OCI-LY7 (cell line): ENCODE measurements at regions not wholly inside any gene's neighbourhood (a gene's known extent, or its start where the extent isn't known, plus 50 kb on each side); places are given as distances from the start of the nearest gene placed in this dataset.

Source experiments
- BruUV-seq: library from RNA; stranded (reverse); fragments of 400-500 nt; replicated peaks from 2 replicates; lab custom pipeline; 2021; lab: Mats Ljungman, UMichigan
- CTCF ChIA-PET: fragments of 300-600 bp; sonication (Branson Sonifier 250); formaldehyde crosslinking; loops from one replicate; lab custom pipeline; 2022; ENCODE audit warnings: antibody characterized with exemption; ENCODE audit not compliant: unreplicated experiment; lab: Charles Lee
- POLR2A ChIA-PET: fragments of 300-600 bp; sonication (Branson Sonifier 250); formaldehyde crosslinking; loops from one replicate; lab custom pipeline; 2022; ENCODE audit warnings: antibody characterized with exemption; lab: Charles Lee
- DNase-seq: peaks from one replicate; pipeline ENCODE4 v3.0.0-alpha.2; 2015; ENCODE audit warnings: low spot score
- H2AFZ ChIP-seq: fragments of 200-600 bp; sonication (generic), shearing (Covaris generic); 2 replicates; pipeline ENCODE4 v1.6.1; 2014; ENCODE audit warnings: mild to moderate bottlenecking, antibody characterized with exemption, low read length, moderate library complexity
- H3K27ac ChIP-seq: fragments of 200-600 bp; sonication (generic); 2 replicates; pipeline ENCODE4 v1.5.1; 2014; ENCODE audit warnings: mixed run types, low read depth, mild to moderate bottlenecking, moderate library complexity, low read length, inconsistent platforms; ENCODE audit not compliant: poor library complexity, severe bottlenecking
- H3K36me3 ChIP-seq: fragments of 200-600 bp; sonication (generic); 2 replicates; pipeline ENCODE4 v1.6.1; 2014; ENCODE audit warnings: mild to moderate bottlenecking, antibody characterized with exemption, low read length, moderate library complexity, mixed read lengths; ENCODE audit not compliant: insufficient read depth
- H3K4me1 ChIP-seq: fragments of 200-600 bp; sonication (generic); 2 replicates; pipeline ENCODE4 v1.5.1; 2014; ENCODE audit warnings: mild to moderate bottlenecking, low read length; ENCODE audit not compliant: insufficient read depth, poor library complexity, severe bottlenecking
- H3K4me2 ChIP-seq: fragments of 200-600 bp; sonication (generic); 2 replicates; pipeline ENCODE4 v1.6.1; 2014; ENCODE audit warnings: mild to moderate bottlenecking, low read length
- H3K4me3 ChIP-seq: fragments of 200-600 bp; sonication (generic); 2 replicates; pipeline ENCODE4 v1.5.1; 2014; ENCODE audit warnings: mild to moderate bottlenecking, low read depth, low read length; ENCODE audit not compliant: poor library complexity, severe bottlenecking
- H3K79me2 ChIP-seq: fragments of 200-600 bp; sonication (generic); 2 replicates; pipeline ENCODE4 v1.6.1; 2016; ENCODE audit warnings: low read depth, mild to moderate bottlenecking, low read length, moderate library complexity, mixed read lengths; ENCODE audit not compliant: insufficient read depth
- H3K9me2 ChIP-seq: fragments of 200-600 bp; sonication (generic); 2 replicates; pipeline ENCODE4 v1.6.1; 2016; ENCODE audit warnings: mild to moderate bottlenecking, low read length, mixed read lengths; ENCODE audit not compliant: insufficient read depth
- H3K9me3 ChIP-seq: fragments of 200-600 bp; sonication (generic); 2 replicates; pipeline ENCODE4 v1.6.1; 2014; ENCODE audit warnings: mild to moderate bottlenecking, mixed run types, low read length, mixed read lengths
- H4K20me1 ChIP-seq: fragments of 200-600 bp; sonication (generic); 2 replicates; pipeline ENCODE4 v1.6.1; 2014; ENCODE audit warnings: mild to moderate bottlenecking, antibody characterized with exemption, low read length, moderate library complexity, mixed read lengths; ENCODE audit not compliant: insufficient read depth
- CTCF ChIP-seq: fragments of 200-600 bp; sonication (generic); conservative IDR thresholded peaks from 2 replicates; pipeline ENCODE4 v1.5.1; 2014; ENCODE audit warnings: mild to moderate bottlenecking, antibody characterized with exemption, low read length, moderate library complexity, mixed read lengths
- EZH2phosphoT487 ChIP-seq: fragments of 200-600 bp; sonication (generic); IDR thresholded peaks from 2 replicates; pipeline ENCODE4 v1.6.1; 2018; ENCODE audit warnings: low read depth, borderline replicate concordance, mild to moderate bottlenecking, mixed run types, antibody characterized with exemption, low read length, moderate library complexity, mixed read lengths
- intact Hi-C: fragments of 100-400 bp; cut with micrococcal nuclease; formaldehyde crosslinking; loops from one replicate; pipeline ENCODE4 v1.10.0; 2022; ENCODE audit not compliant: unreplicated experiment

- ChIA-PET CTCF (no interaction called here), POLR2A (no interaction called here)
- intact Hi-C loops = no loop called here
- no peak overlapping the region for H2AFZ ChIP-seq
- no peak overlapping the region for H3K4me2 ChIP-seq
- no peak for DNase-seq
- no peaks in the 10 kb centered on the region for H3K9me3 ChIP-seq
- no peaks in the 10 kb centered on the region for H3K9me2 ChIP-seq
- no peak overlapping the region for H3K27ac ChIP-seq
- BruUV-seq = no TSS peak
- H3K4me3 ChIP-seq = no peak overlapping the region
- H4K20me1 ChIP-seq = no peaks in the 10 kb centered on the region
- H3K36me3 ChIP-seq = no peaks in the 10 kb centered on the region
- H3K4me1 ChIP-seq = no peaks in the 10 kb centered on the region
- no peak for TF ChIP-seq EZH2phosphoT487
- no peak for TF ChIP-seq CTCF
- no peaks in the 10 kb centered on the region for H3K79me2 ChIP-seq
These were observed 372.9 kb downstream of the EN1 start for GRCh38 chr2:118474541-118474920.

DNA sequence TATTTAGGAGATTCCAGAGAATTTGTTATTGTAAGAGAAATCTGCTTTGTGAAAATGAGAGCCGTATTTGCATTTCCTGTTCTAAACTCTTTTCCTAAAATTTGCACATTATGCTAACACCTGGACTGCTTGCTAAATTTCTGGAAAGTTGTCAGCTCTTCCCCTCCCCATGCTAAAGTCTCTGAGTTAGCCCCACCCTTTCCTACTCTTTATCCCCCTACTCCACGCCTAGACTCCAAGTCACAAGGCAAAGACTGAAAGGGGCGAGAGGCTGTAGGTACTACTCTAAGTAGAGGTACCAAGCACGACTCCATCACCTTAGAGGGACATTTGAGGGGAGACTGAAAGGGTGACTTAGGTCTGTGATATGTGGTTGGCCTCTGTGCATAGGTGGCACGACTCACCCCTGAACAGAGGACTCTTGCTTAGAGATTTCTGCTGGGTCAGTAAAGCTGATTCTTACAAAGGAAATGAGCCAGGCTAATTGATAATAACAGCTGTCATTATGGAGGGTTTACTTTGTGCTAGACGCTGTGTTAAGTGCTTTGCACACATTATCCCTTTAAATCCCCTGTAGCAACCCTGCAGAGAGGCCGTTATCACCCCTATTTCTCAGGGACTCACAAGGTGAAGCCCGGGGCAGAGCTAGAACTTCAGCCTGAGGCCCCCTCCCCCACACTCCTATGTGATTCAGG, 373.5 kb downstream of the EN1 start:
- H3K79me2 ChIP-seq = no peaks in the 10 kb centered on the region
- no peaks in the 10 kb centered on the region for H3K36me3 ChIP-seq
- H3K9me2 ChIP-seq = no peaks in the 10 kb centered on the region
- no peak overlapping the region for H3K4me3 ChIP-seq
- no peak for DNase-seq
- TF ChIP-seq CTCF = no peak
- TF ChIP-seq EZH2phosphoT487 = no peak
- intact Hi-C loops = no loop called here
- H3K4me2 ChIP-seq = no peak overlapping the region
- ChIA-PET CTCF (no interaction called here), POLR2A (no interaction called here)
- H3K4me1 ChIP-seq = no peaks in the 10 kb centered on the region
- no peak overlapping the region for H3K27ac ChIP-seq
- no peaks in the 10 kb centered on the region for H3K9me3 ChIP-seq
- H4K20me1 ChIP-seq = no peaks in the 10 kb centered on the region
- BruUV-seq = no TSS peak
- no peak overlapping the region for H2AFZ ChIP-seq

DNA sequence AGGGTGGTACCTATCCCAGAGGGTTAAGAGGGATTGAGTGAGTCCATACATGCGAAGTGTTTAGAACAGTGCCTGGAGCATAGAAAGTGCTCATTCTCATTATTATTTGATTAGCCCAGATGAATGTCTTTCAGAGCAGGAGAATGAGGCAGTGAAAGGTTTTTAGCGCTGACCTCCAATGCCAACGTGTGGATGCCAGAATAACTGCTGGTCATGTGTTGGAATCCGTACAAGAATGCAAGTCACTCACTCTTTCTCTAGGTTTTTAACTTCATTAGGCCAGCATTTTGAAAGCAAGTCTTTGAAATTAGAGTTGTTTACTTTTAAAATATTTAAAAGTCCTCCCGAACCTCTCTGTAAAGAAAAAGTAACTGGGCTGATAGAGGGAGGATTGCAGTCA, 374.2 kb downstream of the EN1 start:
- intact Hi-C loops = no loop called here
- H3K79me2 ChIP-seq = no peaks in the 10 kb centered on the region
- H2AFZ ChIP-seq = no peak overlapping the region
- H3K4me2 ChIP-seq = no peak overlapping the region
- no peaks in the 10 kb centered on the region for H3K36me3 ChIP-seq
- ChIA-PET CTCF (no interaction called here), POLR2A (no interaction called here)
- no peaks in the 10 kb centered on the region for H4K20me1 ChIP-seq
- H3K27ac ChIP-seq = no peak overlapping the region
- TF ChIP-seq CTCF = no peak
- TF ChIP-seq EZH2phosphoT487 = no peak
- H3K4me1 ChIP-seq = no peaks in the 10 kb centered on the region
- no peak overlapping the region for H3K4me3 ChIP-seq
- H3K9me2 ChIP-seq = no peaks in the 10 kb centered on the region
- DNase-seq = no peak
- BruUV-seq = no TSS peak
- H3K9me3 ChIP-seq = no peaks in the 10 kb centered on the region
